Calu3 (cell line): ENCODE measurements at regions not wholly inside any gene's neighbourhood (a gene's known extent, or its start where the extent isn't known, plus 50 kb on each side); places are given as distances from the start of the nearest gene placed in this dataset.

Source experiments
- BruUV-seq: library from RNA; stranded (reverse); fragments of 400-500 nt; replicated peaks from 2 replicates; lab custom pipeline; 2021; lab: Mats Ljungman, UMichigan
- CTCF ChIA-PET: fragments of 300-600 bp; sonication (Branson Sonifier 250); formaldehyde crosslinking; loops from one replicate; lab custom pipeline; 2022; ENCODE audit warnings: antibody characterized with exemption; lab: Charles Lee
- DNase-seq: peaks from one replicate; pipeline ENCODE4 v3.0.0; 2022
- H3K27ac Mint-ChIP-seq: one replicate; pipeline ENCODE4 v1.8.0; 2022; ENCODE audit warnings: mixed read lengths; ENCODE audit not compliant: unreplicated experiment
- H3K27me3 Mint-ChIP-seq: one replicate; pipeline ENCODE4 v1.8.0; 2022; ENCODE audit warnings: mixed read lengths; ENCODE audit not compliant: unreplicated experiment
- H3K36me3 Mint-ChIP-seq: one replicate; pipeline ENCODE4 v1.8.0; 2022; ENCODE audit warnings: mild to moderate bottlenecking, moderate library complexity, mixed read lengths; ENCODE audit not compliant: insufficient read depth, unreplicated experiment
- H3K4me1 Mint-ChIP-seq: one replicate; pipeline ENCODE4 v1.8.0; 2022; ENCODE audit warnings: mild to moderate bottlenecking, low read depth, mixed read lengths; ENCODE audit not compliant: unreplicated experiment
- H3K4me3 Mint-ChIP-seq: one replicate; pipeline ENCODE4 v1.8.0; 2022; ENCODE audit warnings: mild to moderate bottlenecking, low read depth, moderate library complexity, mixed read lengths; ENCODE audit not compliant: unreplicated experiment
- H3K9me3 Mint-ChIP-seq: one replicate; pipeline ENCODE4 v1.8.0; 2022; ENCODE audit warnings: low read depth, mixed read lengths; ENCODE audit not compliant: unreplicated experiment
- intact Hi-C: fragments of 100-400 bp; cut with micrococcal nuclease; formaldehyde crosslinking; loops from one replicate; pipeline ENCODE4 v1.10.0; 2022; ENCODE audit not compliant: unreplicated experiment
- TF ChIP-seq, protein P1 (sequence below): fragments of 200-600 bp; IDR thresholded peaks from one replicate; pipeline ENCODE4 v1.8.0; 2022; ENCODE audit warnings: antibody characterized with exemption; ENCODE audit not compliant: unreplicated experiment

DNA sequence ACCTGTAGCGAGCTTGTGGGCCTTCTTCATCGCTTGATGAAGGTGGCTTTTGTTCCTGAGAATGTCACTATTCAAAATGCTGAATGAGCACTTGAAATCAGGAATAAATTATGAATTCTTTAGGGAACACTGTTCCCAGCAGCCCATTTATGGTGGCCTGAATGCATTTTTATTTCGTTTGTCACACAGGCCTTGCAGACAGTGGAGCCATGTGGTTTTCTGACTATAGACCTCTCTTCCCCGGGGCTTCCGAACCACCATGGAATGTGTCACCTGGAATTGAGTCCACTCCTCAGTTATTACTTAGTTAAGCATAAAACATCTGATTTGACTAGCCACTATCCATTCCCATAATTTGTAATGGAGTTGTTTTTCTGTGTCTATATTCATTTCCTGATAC lies 396.9 kb downstream of the IRS2 start:
- no peaks in the 10 kb centered on the region for H3K4me1 Mint-ChIP-seq
- TF ChIP-seq, protein P1, sequence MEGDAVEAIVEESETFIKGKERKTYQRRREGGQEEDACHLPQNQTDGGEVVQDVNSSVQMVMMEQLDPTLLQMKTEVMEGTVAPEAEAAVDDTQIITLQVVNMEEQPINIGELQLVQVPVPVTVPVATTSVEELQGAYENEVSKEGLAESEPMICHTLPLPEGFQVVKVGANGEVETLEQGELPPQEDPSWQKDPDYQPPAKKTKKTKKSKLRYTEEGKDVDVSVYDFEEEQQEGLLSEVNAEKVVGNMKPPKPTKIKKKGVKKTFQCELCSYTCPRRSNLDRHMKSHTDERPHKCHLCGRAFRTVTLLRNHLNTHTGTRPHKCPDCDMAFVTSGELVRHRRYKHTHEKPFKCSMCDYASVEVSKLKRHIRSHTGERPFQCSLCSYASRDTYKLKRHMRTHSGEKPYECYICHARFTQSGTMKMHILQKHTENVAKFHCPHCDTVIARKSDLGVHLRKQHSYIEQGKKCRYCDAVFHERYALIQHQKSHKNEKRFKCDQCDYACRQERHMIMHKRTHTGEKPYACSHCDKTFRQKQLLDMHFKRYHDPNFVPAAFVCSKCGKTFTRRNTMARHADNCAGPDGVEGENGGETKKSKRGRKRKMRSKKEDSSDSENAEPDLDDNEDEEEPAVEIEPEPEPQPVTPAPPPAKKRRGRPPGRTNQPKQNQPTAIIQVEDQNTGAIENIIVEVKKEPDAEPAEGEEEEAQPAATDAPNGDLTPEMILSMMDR, result no peak
- H3K9me3 Mint-ChIP-seq, result no peaks in the 10 kb centered on the region
- no peaks in the 10 kb centered on the region for H3K27me3 Mint-ChIP-seq
- intact Hi-C loops, result no loop called here
- no TSS peak for BruUV-seq
- H3K36me3 Mint-ChIP-seq, result no peaks in the 10 kb centered on the region
- CTCF ChIA-PET, result no interaction called here
- no peak overlapping the region for H3K4me3 Mint-ChIP-seq
- H3K27ac Mint-ChIP-seq, result no peak overlapping the region
- no peak for DNase-seq

DNA sequence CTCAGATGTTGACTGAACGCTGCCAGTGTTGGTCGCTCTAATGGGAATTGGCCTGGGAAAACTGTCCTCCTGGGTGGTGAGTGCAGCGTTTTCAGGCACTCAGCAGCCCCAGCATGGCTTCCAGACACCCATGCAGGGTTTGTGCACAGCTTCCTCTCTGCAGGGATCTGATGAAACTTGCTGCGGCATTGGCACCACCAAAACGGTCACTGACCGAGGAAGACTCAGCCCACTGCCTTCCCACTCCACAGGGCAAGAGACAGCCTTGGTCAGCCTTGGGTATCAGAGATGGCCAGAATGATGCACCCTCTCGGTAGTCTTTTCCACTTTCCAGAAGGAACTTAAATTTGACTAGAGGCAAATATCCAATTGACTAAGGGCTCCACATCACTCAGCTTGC lies 398.9 kb downstream of the IRS2 start:
- peaks cover 2% of the 10 kb centered on the region for H3K9me3 Mint-ChIP-seq
- no peak overlapping the region for H3K4me3 Mint-ChIP-seq
- CTCF ChIA-PET, result no interaction called here
- TF ChIP-seq, protein P1, result no peak
- H3K4me1 Mint-ChIP-seq, result no peaks in the 10 kb centered on the region
- H3K27me3 Mint-ChIP-seq, result no peaks in the 10 kb centered on the region
- H3K27ac Mint-ChIP-seq, result no peak overlapping the region
- no peaks in the 10 kb centered on the region for H3K36me3 Mint-ChIP-seq
- intact Hi-C loops, result no loop called here
- no peak for DNase-seq
- no TSS peak for BruUV-seq

DNA sequence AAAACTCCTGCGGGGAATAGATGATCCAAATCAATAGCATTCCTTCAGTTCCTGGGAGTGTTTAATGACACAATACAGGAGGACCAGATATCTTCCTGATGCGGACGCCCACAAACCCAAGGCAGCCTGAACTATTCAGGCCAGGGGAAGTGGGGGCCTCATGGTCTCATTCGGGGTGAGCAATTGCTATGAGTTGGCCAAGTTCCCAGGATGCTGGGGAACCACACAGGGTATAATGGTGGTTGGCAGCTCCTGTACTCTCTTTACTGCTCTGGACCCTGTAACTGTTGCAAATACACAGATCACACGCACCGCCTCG lies 401.2 kb downstream of the IRS2 start:
- BruUV-seq, result no TSS peak
- Mint-ChIP-seq H3K36me3 (no peaks in the 10 kb centered on the region), H3K4me1 (no peaks in the 10 kb centered on the region), H3K4me3 (no peak overlapping the region), H3K27ac (no peak overlapping the region), H3K9me3 (peaks cover 2% of the 10 kb centered on the region), H3K27me3 (no peaks in the 10 kb centered on the region)
- TF ChIP-seq, protein P1, result no peak
- CTCF ChIA-PET, result no interaction called here
- intact Hi-C loops, result no loop called here
- DNase-seq, result no peak

DNA sequence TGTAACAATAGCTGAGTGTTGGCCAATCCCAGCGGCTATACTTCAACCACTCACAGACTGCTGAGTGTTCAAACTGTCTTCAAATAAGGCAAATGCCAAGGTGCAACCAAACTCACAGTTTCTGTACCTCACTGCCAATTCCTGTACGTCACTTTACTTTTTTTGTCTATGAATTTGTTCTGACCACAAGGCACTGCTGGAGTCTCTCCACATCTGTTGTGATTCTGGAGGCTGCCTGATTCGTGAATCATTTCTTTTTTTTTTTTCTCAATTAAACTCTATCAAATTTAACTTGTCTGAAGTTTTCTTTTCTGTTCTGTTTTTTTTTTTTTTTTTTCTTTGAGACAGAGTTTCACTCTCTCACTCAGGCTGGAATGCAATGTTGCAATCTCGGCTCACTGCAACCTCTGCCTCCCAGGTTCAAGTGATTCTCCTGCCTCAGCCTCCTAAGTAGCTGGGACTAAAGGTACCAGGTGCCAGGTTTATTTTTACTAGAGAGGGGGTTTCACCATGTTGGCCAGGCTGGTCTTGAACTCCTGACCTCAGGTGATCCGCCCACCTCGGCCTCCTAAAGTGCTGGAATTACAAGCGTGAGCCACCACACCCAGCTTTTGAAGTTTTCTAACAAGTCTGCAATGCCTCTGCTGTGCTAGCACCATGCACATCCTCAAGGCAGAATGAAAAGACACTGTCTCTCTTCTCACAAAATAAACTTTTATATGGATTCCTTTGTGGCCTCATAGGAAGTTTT lies 401.7 kb downstream of the IRS2 start:
- TF ChIP-seq, protein P1, result no peak
- Mint-ChIP-seq H3K4me3 (no peak overlapping the region), H3K4me1 (no peaks in the 10 kb centered on the region), H3K9me3 (peaks cover 2% of the 10 kb centered on the region), H3K36me3 (no peaks in the 10 kb centered on the region), H3K27ac (no peak overlapping the region), H3K27me3 (no peaks in the 10 kb centered on the region)
- BruUV-seq, result no TSS peak
- CTCF ChIA-PET, result no interaction called here
- no peak for DNase-seq
- intact Hi-C loops, result no loop called here
